GM12891 (cell line): ENCODE measurements at regions not wholly inside any gene's neighbourhood (a gene's known extent, or its start where the extent isn't known, plus 50 kb on each side); places are given as distances from the start of the nearest gene placed in this dataset.

Experiments used
- PAX5 ChIP-seq: IDR thresholded peaks from 2 replicates; pipeline ENCODE4 v1.6.1; 2011; ENCODE audit warnings: low read length, moderate library complexity, mild to moderate bottlenecking; ENCODE audit not compliant: insufficient read depth, severe bottlenecking
- POLR2A ChIP-seq: IDR thresholded peaks from 2 replicates; pipeline ENCODE4 v1.6.1; 2011; ENCODE audit warnings: low read depth, low read length, control low read depth
- POLR2AphosphoS5 ChIP-seq: IDR thresholded peaks from 2 replicates; pipeline ENCODE4 v1.6.1; 2011; ENCODE audit warnings: low read depth, low read length, control low read depth
- SPI1 ChIP-seq: IDR thresholded peaks from 2 replicates; pipeline ENCODE4 v1.6.1; 2011; ENCODE audit warnings: low read depth, low read length, control low read depth
- TAF1 ChIP-seq: IDR thresholded peaks from 2 replicates; pipeline ENCODE4 v1.6.1; 2011; ENCODE audit warnings: low read depth, low read length, control low read depth

DNA sequence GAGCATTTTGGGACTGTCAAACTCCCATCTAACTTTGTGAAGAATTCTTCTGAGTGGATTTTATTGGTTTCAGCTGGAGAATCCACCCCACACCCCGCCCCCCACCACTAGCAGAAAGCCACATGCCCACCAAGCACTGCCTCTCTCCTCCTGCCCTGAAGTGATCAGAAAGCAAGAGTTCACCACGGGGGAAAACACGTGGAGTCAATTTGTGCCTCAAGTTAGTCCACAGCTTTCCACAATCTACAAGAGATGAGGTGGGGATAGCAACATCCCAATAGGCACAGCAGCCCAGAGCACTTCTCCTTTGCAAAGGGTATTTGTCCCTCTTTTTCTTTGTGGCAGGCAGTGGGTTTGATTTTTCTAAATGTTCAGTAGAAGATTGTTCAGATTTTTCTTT lies 177.3 kb upstream of the NT5E start:
- no peak for TF ChIP-seq TAF1
- no peak for TF ChIP-seq POLR2A
- TF ChIP-seq POLR2AphosphoS5, result no peak
- no peak for TF ChIP-seq PAX5
- no peak for TF ChIP-seq SPI1
